Fibroblast of skin of abdomen (primary cell): ENCODE measurements at regions not wholly inside any gene's neighbourhood (a gene's known extent, or its start where the extent isn't known, plus 50 kb on each side); places are given as distances from the start of the nearest gene placed in this dataset.

ENCODE experiments used
- DNase-seq: peaks from one replicate; pipeline ENCODE4 v3.0.0-alpha.2; 2013

GRCh38 chr11:70829134-70829885, 423.1 kb downstream of the SHANK2 start:
- DNase-seq, result no peak

GRCh38 chr11:70829886-70830272, 422.5 kb downstream of the SHANK2 start:
- DNase-seq, result no peak

GRCh38 chr11:70833011-70833410, 419.4 kb downstream of the SHANK2 start:
- no peak for DNase-seq

GRCh38 chr11:70833554-70833953, 418.8 kb downstream of the SHANK2 start:
- DNase-seq, result no peak

- DNase-seq, result no peak
These were observed 418.0 kb downstream of the SHANK2 start for GRCh38 chr11:70834277-70834940.

- DNase-seq, result no peak
These were observed 417.3 kb downstream of the SHANK2 start for GRCh38 chr11:70834984-70835560.

- no peak for DNase-seq
These were observed 416.3 kb downstream of the SHANK2 start for GRCh38 chr11:70836071-70836470.

- no peak for DNase-seq
These were observed 414.2 kb downstream of the SHANK2 start for GRCh38 chr11:70838198-70838597.

- no peak for DNase-seq
These were observed 412.5 kb downstream of the SHANK2 start for GRCh38 chr11:70839851-70840250.

- no peak for DNase-seq
These were observed 411.1 kb downstream of the SHANK2 start for GRCh38 chr11:70841264-70841663.

- DNase-seq, result no peak
These were observed 410.1 kb downstream of the SHANK2 start for GRCh38 chr11:70842256-70842655.

- no peak for DNase-seq
These were observed 409.7 kb downstream of the SHANK2 start for GRCh38 chr11:70842701-70843100.

GRCh38 chr11:70843906-70844305, 408.5 kb downstream of the SHANK2 start:
- no peak for DNase-seq

- no peak for DNase-seq
These were observed 408.0 kb downstream of the SHANK2 start for GRCh38 chr11:70844387-70844786.

- DNase-seq, result no peak
These were observed 406.8 kb downstream of the SHANK2 start for GRCh38 chr11:70845591-70846041.

GRCh38 chr11:70846781-70847655, 405.4 kb downstream of the SHANK2 start:
- no peak for DNase-seq

GRCh38 chr11:70848243-70848750, 404.1 kb downstream of the SHANK2 start:
- DNase-seq, result no peak

GRCh38 chr11:70849031-70849430, 403.3 kb downstream of the SHANK2 start:
- no peak for DNase-seq

GRCh38 chr11:70851308-70851707, 401.1 kb downstream of the SHANK2 start:
- no peak for DNase-seq

- no peak for DNase-seq
These were observed 400.5 kb downstream of the SHANK2 start for GRCh38 chr11:70851907-70852306.

- no peak for DNase-seq
These were observed 399.2 kb downstream of the SHANK2 start for GRCh38 chr11:70853068-70853769.

GRCh38 chr11:70853770-70854108, 398.6 kb downstream of the SHANK2 start:
- no peak for DNase-seq
